ENCODE measurements at regions not wholly inside any gene's neighbourhood (a gene's known extent, or its start where the extent isn't known, plus 50 kb on each side); places are given as distances from the start of the nearest gene placed in this dataset.
"Not testable (repeated sequence)": the region's sequence is repeated elsewhere in the genome, so short reads cannot be mapped to it uniquely, and the experiment has no call there.

DNA sequence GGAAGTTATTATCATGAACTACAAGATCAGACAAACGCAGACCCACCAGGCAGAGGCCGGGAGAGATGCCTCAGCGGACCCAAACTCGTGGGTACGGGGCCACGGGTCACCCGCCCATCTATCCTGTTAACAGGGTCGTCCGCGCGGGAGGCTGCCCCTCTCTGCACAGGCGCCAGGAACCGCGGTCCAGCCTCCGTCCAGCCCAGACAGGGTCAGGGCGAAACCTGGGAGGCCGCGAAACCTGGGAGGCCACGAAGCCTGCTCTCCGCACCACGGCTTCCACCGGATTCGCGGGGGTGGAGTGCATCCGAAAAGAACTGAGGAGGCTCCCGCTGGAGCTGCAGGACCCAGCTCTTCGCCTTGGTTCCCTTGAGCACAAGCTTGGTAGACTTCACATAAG lies 1760.7 kb upstream of the DEFB115 start:
- H3K9me3 Mint-ChIP-seq, result peaks cover 48% of the 10 kb centered on the region
- H3K4me3 Mint-ChIP-seq; H3K27ac Mint-ChIP-seq; POLR2A ChIA-PET; H3K27me3 Mint-ChIP-seq (ENCODE audit: low read depth); H3K4me1 Mint-ChIP-seq; CTCF ChIA-PET; ATAC-seq; DNase-seq (ENCODE audit: low spot score): not testable (repeated sequence)
- peaks cover 49% of the 10 kb centered on the region for H3K36me3 Mint-ChIP-seq

DNA sequence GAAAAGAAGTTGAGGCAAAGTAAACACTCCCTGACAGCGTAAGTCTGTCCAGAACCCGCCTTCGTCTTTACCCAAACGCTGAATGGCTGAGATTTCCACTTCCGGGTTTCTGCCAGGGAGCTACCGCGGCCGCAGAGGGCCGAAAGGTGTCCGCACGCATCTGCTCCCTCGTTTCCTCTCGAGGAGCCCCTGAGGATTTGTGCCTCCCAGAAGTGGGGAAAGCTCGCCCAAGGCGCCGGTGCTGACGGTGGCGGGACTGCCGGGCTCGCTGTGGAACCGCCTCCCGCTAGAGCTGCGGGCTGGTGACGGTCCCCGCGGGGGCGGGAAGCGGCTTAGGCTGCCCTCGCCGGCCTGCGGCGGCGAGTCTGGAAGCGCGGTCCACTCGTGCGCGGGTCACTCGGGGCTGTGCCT lies 1760.2 kb upstream of the DEFB115 start:
- POLR2A ChIA-PET, result no interaction called here
- Mint-ChIP-seq H3K27ac (no peak overlapping the region), H3K4me3 (no peak overlapping the region), H3K27me3 (ENCODE audit: low read depth) (peaks cover 7% of the 10 kb centered on the region), H3K9me3 (peaks cover 48% of the 10 kb centered on the region), H3K36me3 (peaks cover 48% of the 10 kb centered on the region), H3K4me1 (no peaks in the 10 kb centered on the region)
- DNase-seq (ENCODE audit: low spot score) (no peak), ATAC-seq (no peak)
- TF ChIP-seq ZNF423 (CRISPR knock-in tag; IDR thresholded peaks at IDR 0.05), result no peak
- TF ChIP-seq FOXP1 (CRISPR knock-in tag; IDR thresholded peaks at IDR 0.05; ENCODE audit: borderline replicate concordance), result no peak
- TF ChIP-seq ELF4 (CRISPR knock-in tag; IDR thresholded peaks at IDR 0.05; ENCODE audit: low read depth), result no peak
- TF ChIP-seq NFYB (CRISPR knock-in tag; conservative IDR thresholded peaks at IDR 0.05; ENCODE audit: low read depth), result no peak
- TF ChIP-seq, protein P1, sequence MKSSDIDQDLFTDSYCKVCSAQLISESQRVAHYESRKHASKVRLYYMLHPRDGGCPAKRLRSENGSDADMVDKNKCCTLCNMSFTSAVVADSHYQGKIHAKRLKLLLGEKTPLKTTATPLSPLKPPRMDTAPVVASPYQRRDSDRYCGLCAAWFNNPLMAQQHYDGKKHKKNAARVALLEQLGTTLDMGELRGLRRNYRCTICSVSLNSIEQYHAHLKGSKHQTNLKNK (CRISPR knock-in tag; IDR thresholded peaks at IDR 0.05), result no peak
- no peak for TF ChIP-seq ERG (CRISPR knock-in tag; IDR thresholded peaks at IDR 0.05)
- TF ChIP-seq, protein P2, sequence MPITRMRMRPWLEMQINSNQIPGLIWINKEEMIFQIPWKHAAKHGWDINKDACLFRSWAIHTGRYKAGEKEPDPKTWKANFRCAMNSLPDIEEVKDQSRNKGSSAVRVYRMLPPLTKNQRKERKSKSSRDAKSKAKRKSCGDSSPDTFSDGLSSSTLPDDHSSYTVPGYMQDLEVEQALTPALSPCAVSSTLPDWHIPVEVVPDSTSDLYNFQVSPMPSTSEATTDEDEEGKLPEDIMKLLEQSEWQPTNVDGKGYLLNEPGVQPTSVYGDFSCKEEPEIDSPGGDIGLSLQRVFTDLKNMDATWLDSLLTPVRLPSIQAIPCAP (CRISPR knock-in tag; IDR thresholded peaks at IDR 0.05), result no peak
- TF ChIP-seq SMAD4 (CRISPR knock-in tag; IDR thresholded peaks at IDR 0.05), result no peak
- no peak for TF ChIP-seq SP1 (CRISPR knock-in tag; conservative IDR thresholded peaks at IDR 0.05)
- TF ChIP-seq OVOL2 (CRISPR knock-in tag; IDR thresholded peaks at IDR 0.05; ENCODE audit: borderline replicate concordance), result no peak
- no peak for TF ChIP-seq TCF7 (CRISPR knock-in tag; IDR thresholded peaks at IDR 0.05; ENCODE audit: low read depth)
- no peak for TF ChIP-seq E2F4 (CRISPR knock-in tag; IDR thresholded peaks at IDR 0.05; ENCODE audit: borderline replicate concordance, low read depth)
- TF ChIP-seq PRRX2 (CRISPR knock-in tag; IDR thresholded peaks at IDR 0.05), result no peak
- TF ChIP-seq, protein P3, sequence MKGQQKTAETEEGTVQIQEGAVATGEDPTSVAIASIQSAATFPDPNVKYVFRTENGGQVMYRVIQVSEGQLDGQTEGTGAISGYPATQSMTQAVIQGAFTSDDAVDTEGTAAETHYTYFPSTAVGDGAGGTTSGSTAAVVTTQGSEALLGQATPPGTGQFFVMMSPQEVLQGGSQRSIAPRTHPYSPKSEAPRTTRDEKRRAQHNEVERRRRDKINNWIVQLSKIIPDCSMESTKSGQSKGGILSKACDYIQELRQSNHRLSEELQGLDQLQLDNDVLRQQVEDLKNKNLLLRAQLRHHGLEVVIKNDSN (CRISPR knock-in tag; IDR thresholded peaks at IDR 0.05), result no peak
- no peak for TF ChIP-seq FOXJ3 (CRISPR knock-in tag; IDR thresholded peaks at IDR 0.05; ENCODE audit: borderline replicate concordance)
- no peak for TF ChIP-seq NR3C1 (CRISPR knock-in tag; conservative IDR thresholded peaks at IDR 0.05; ENCODE audit: low read depth)
- no peak for TF ChIP-seq ZNF263 (CRISPR knock-in tag; IDR thresholded peaks at IDR 0.05; ENCODE audit: low read depth)
- TF ChIP-seq ZSCAN18 (CRISPR knock-in tag; IDR thresholded peaks at IDR 0.05), result no peak
- no peak for TF ChIP-seq FOXK1 (CRISPR knock-in tag; IDR thresholded peaks at IDR 0.05)
- TF ChIP-seq, protein P4, sequence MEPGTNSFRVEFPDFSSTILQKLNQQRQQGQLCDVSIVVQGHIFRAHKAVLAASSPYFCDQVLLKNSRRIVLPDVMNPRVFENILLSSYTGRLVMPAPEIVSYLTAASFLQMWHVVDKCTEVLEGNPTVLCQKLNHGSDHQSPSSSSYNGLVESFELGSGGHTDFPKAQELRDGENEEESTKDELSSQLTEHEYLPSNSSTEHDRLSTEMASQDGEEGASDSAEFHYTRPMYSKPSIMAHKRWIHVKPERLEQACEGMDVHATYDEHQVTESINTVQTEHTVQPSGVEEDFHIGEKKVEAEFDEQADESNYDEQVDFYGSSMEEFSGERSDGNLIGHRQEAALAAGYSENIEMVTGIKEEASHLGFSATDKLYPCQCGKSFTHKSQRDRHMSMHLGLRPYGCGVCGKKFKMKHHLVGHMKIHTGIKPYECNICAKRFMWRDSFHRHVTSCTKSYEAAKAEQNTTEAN (CRISPR knock-in tag; IDR thresholded peaks at IDR 0.05), result no peak
- CTCF ChIA-PET, result no interaction called here

GRCh38 chr20:29497684-29498083 lies 1759.8 kb upstream of the DEFB115 start:
- POLR2A ChIA-PET; H3K4me3 Mint-ChIP-seq; CTCF ChIA-PET; H3K4me1 Mint-ChIP-seq; ATAC-seq; H3K27me3 Mint-ChIP-seq (ENCODE audit: low read depth); H3K27ac Mint-ChIP-seq: not testable (repeated sequence)
- H3K9me3 Mint-ChIP-seq, result peaks cover 48% of the 10 kb centered on the region
- DNase-seq (ENCODE audit: low spot score), result peak; percentile 14
- peaks cover 46% of the 10 kb centered on the region for H3K36me3 Mint-ChIP-seq

DNA sequence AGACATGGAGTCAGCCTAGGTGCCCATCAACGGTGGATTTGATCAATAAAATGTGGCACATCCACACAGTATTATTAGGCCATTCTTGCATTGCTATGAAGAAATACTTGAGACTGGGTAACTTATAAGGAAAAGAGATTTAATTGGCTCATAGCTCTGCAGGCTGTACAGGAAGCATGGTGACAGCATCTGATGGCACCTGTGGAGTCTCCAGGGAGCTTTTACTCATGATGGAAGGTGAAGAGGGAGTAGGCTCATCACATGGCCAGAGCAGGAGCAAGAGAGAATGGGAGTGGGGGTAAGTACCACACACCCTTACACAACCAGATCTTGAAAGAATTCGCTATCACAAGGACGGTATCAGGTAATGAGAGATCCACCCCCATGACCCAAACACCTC lies 1756.7 kb upstream of the DEFB115 start:
- CTCF ChIA-PET, ATAC-seq: not testable (repeated sequence)
- H3K36me3 Mint-ChIP-seq, result peaks cover 37% of the 10 kb centered on the region

GRCh38 chr20:29514634-29515033 lies 1742.8 kb upstream of the DEFB115 start:
- ATAC-seq; H3K4me1 Mint-ChIP-seq; H3K27me3 Mint-ChIP-seq (ENCODE audit: low read depth); CTCF ChIA-PET; DNase-seq (ENCODE audit: low spot score); H3K27ac Mint-ChIP-seq; H3K4me3 Mint-ChIP-seq; POLR2A ChIA-PET: not testable (repeated sequence)
- Mint-ChIP-seq H3K9me3 (peaks cover 69% of the 10 kb centered on the region), H3K36me3 (peaks cover 64% of the 10 kb centered on the region)

More for the DNA sequence above, 1756.7 kb upstream of the DEFB115 start:
- H3K4me1 Mint-ChIP-seq; DNase-seq (ENCODE audit: low spot score); POLR2A ChIA-PET; H3K4me3 Mint-ChIP-seq; H3K27me3 Mint-ChIP-seq (ENCODE audit: low read depth); H3K27ac Mint-ChIP-seq: not testable (repeated sequence)
- peaks cover 43% of the 10 kb centered on the region for H3K9me3 Mint-ChIP-seq
